ENCODE measurements at regions not wholly inside any gene's neighbourhood (a gene's known extent, or its start where the extent isn't known, plus 50 kb on each side); places are given as distances from the start of the nearest gene placed in this dataset.

GRCh38 chr2:36177282-36177681, 178.3 kb upstream of the CRIM1 start:
- TF ChIP-seq CTCF (IDR thresholded peaks at IDR 0.05; ENCODE audit: low read depth, low read length) = no peak
- Histone ChIP-seq H3K36me3 (no peaks in the 10 kb centered on the region), H3K4me1 (no peaks in the 10 kb centered on the region), H3K27me3 (no peaks in the 10 kb centered on the region), H3K9me3 (no peaks in the 10 kb centered on the region), H3K4me3 (ENCODE audit: low read depth, low read length) (no peak overlapping the region)
- DNase-seq = no peak

- H3K4me1 ChIP-seq = no peaks in the 10 kb centered on the region
- TF ChIP-seq CTCF (IDR thresholded peaks at IDR 0.05; ENCODE audit: low read depth, low read length) = no peak
- H3K36me3 ChIP-seq = no peaks in the 10 kb centered on the region
- no peak overlapping the region for H3K4me3 ChIP-seq (ENCODE audit: low read depth, low read length)
- no peaks in the 10 kb centered on the region for H3K9me3 ChIP-seq
- no peak for DNase-seq
- no peaks in the 10 kb centered on the region for H3K27me3 ChIP-seq
Measured at GRCh38 chr2:36174920-36175319, 180.7 kb upstream of the CRIM1 start.

GRCh38 chr2:36173760-36174404, 181.7 kb upstream of the CRIM1 start:
- Histone ChIP-seq H3K4me3 (ENCODE audit: low read depth, low read length) (no peak overlapping the region), H3K9me3 (no peaks in the 10 kb centered on the region), H3K27me3 (no peaks in the 10 kb centered on the region), H3K4me1 (no peaks in the 10 kb centered on the region), H3K36me3 (no peaks in the 10 kb centered on the region)
- DNase-seq = no peak
- no peak for TF ChIP-seq CTCF (IDR thresholded peaks at IDR 0.05; ENCODE audit: low read depth, low read length)

GRCh38 chr2:36172824-36173223, 182.8 kb upstream of the CRIM1 start:
- Histone ChIP-seq H3K27me3 (no peaks in the 10 kb centered on the region), H3K36me3 (no peaks in the 10 kb centered on the region)
- DNase-seq = no peak

GRCh38 chr2:36170805-36171204, 184.8 kb upstream of the CRIM1 start:
- TF ChIP-seq CTCF (IDR thresholded peaks at IDR 0.05; ENCODE audit: low read depth, low read length) = no peak
- no peak for DNase-seq
- Histone ChIP-seq H3K4me3 (ENCODE audit: low read depth, low read length) (no peak overlapping the region), H3K36me3 (no peaks in the 10 kb centered on the region), H3K27me3 (no peaks in the 10 kb centered on the region), H3K4me1 (no peaks in the 10 kb centered on the region), H3K9me3 (no peaks in the 10 kb centered on the region)

More at GRCh38 chr2:36172824-36173223, 182.8 kb upstream of the CRIM1 start:
- no peak overlapping the region for H3K4me3 ChIP-seq (ENCODE audit: low read depth, low read length)
- TF ChIP-seq CTCF (IDR thresholded peaks at IDR 0.05; ENCODE audit: low read depth, low read length) = no peak
- no peaks in the 10 kb centered on the region for H3K4me1 ChIP-seq
- no peaks in the 10 kb centered on the region for H3K9me3 ChIP-seq

- Histone ChIP-seq H3K4me1 (no peaks in the 10 kb centered on the region), H3K36me3 (no peaks in the 10 kb centered on the region), H3K9me3 (no peaks in the 10 kb centered on the region), H3K4me3 (ENCODE audit: low read depth, low read length) (no peak overlapping the region), H3K27me3 (no peaks in the 10 kb centered on the region)
- no peak for DNase-seq
- TF ChIP-seq CTCF (IDR thresholded peaks at IDR 0.05; ENCODE audit: low read depth, low read length) = no peak
Measured at GRCh38 chr2:36169843-36170242, 185.7 kb upstream of the CRIM1 start.
